Thyroid gland (tissue), 4 donors: ENCODE measurements at regions not wholly inside any gene's neighbourhood (a gene's known extent, or its start where the extent isn't known, plus 50 kb on each side); places are given as distances from the start of the nearest gene placed in this dataset.

Experiments used
- CTCF ChIP-seq, 6 experiments: fragments of 200-600 bp in 3 of 6; fragments of 450-650 bp in 3 of 6; sonication (generic) in 3 of 6; IDR thresholded peaks; one replicate each; pipeline ENCODE4 v1.5.1; 2016 to 2019; ENCODE audit warnings: antibody characterized with exemption in 6 of 6, mild to moderate bottlenecking in 2 of 6, inconsistent platforms in 1 of 6, moderate library complexity in 1 of 6
- POLR2A ChIP-seq, 2 donors: fragments of 450-650 bp; IDR thresholded peaks; one replicate each; pipeline ENCODE4 v1.6.1; 2017; ENCODE audit warnings: antibody characterized with exemption in 2 of 2, mild to moderate bottlenecking in 2 of 2, moderate library complexity in 1 of 2

- TF ChIP-seq CTCF (IDR thresholded peaks at IDR 0.05), result no peak
- no peak for TF ChIP-seq POLR2A (IDR thresholded peaks at IDR 0.05)
These were observed 60.9 kb downstream of the IL12A start for GRCh38 chr3:160049565-160049964.
